ENCODE measurements at regions not wholly inside any gene's neighbourhood (a gene's known extent, or its start where the extent isn't known, plus 50 kb on each side); places are given as distances from the start of the nearest gene placed in this dataset.

DNA sequence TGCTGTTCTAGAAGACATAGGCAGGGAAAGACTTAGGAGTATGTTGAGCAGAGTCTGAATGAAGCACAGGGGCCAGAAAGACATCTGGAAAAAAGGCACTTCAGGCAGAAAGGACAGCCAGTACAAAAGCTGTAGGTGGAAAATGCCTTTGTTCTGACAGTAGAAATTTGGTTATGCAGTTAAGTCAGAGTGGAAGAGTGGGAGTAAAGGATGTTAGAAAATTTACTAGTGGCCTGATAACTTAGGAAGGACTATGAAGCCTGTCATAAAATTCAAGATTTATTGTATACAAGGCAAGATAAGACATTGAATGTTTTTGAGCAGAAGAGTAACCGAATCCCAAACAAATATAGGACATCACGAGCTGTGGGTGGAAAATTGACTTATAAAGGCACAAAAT is 987.9 kb downstream of the PLA2G4A start:
- H3K4me3 ChIP-seq: no peak overlapping the region
- H3K9me3 ChIP-seq (ENCODE audit: insufficient read depth, low read depth): no peaks in the 10 kb centered on the region
- ChIA-PET CTCF (no interaction called here), POLR2A (ENCODE audit: unreplicated experiment) (no interaction called here)
- H3F3A ChIP-seq (ENCODE audit: insufficient read depth, low read depth): no peaks in the 10 kb centered on the region
- no TSS peak for BruUV-seq (replicated peaks)
- H3K4me1 ChIP-seq (replicated peaks; ENCODE audit: insufficient read depth): no peaks in the 10 kb centered on the region
- no peak overlapping the region for H2AFZ ChIP-seq
- H3K79me2 ChIP-seq (ENCODE audit: low read depth): no peaks in the 10 kb centered on the region
- no peaks in the 10 kb centered on the region for H3K27me3 ChIP-seq (ENCODE audit: insufficient read depth, low read depth)
- DNase-seq: no peak
- intact Hi-C loops (cut with micrococcal nuclease; ENCODE audit: unreplicated experiment): no loop called here
- TF ChIP-seq, protein P1, sequence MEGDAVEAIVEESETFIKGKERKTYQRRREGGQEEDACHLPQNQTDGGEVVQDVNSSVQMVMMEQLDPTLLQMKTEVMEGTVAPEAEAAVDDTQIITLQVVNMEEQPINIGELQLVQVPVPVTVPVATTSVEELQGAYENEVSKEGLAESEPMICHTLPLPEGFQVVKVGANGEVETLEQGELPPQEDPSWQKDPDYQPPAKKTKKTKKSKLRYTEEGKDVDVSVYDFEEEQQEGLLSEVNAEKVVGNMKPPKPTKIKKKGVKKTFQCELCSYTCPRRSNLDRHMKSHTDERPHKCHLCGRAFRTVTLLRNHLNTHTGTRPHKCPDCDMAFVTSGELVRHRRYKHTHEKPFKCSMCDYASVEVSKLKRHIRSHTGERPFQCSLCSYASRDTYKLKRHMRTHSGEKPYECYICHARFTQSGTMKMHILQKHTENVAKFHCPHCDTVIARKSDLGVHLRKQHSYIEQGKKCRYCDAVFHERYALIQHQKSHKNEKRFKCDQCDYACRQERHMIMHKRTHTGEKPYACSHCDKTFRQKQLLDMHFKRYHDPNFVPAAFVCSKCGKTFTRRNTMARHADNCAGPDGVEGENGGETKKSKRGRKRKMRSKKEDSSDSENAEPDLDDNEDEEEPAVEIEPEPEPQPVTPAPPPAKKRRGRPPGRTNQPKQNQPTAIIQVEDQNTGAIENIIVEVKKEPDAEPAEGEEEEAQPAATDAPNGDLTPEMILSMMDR (conservative IDR thresholded peaks at IDR 0.05): no peak
- TF ChIP-seq EZH2 (IDR thresholded peaks at IDR 0.05; ENCODE audit: low read depth): no peak
- no peaks in the 10 kb centered on the region for H4K20me1 ChIP-seq (ENCODE audit: insufficient read depth)
- no peaks in the 10 kb centered on the region for H3K9me2 ChIP-seq (ENCODE audit: insufficient read depth)
- H3K4me2 ChIP-seq: no peak overlapping the region
- no peaks in the 10 kb centered on the region for H3K36me3 ChIP-seq (ENCODE audit: low read depth)
- no peak overlapping the region for H3K27ac ChIP-seq

GRCh38 chr1:187817782-187818181 is 989.0 kb downstream of the PLA2G4A start:
- Histone ChIP-seq H3K9me3 (ENCODE audit: insufficient read depth, low read depth) (no peaks in the 10 kb centered on the region), H3K36me3 (ENCODE audit: low read depth) (no peaks in the 10 kb centered on the region), H3K4me1 (replicated peaks; ENCODE audit: insufficient read depth) (no peaks in the 10 kb centered on the region), H4K20me1 (ENCODE audit: insufficient read depth) (no peaks in the 10 kb centered on the region), H3F3A (ENCODE audit: insufficient read depth, low read depth) (no peaks in the 10 kb centered on the region), H3K9me2 (ENCODE audit: insufficient read depth) (no peaks in the 10 kb centered on the region), H3K27ac (no peak overlapping the region), H3K4me3 (no peak overlapping the region), H3K27me3 (ENCODE audit: insufficient read depth, low read depth) (no peaks in the 10 kb centered on the region), H3K4me2 (no peak overlapping the region), H2AFZ (no peak overlapping the region), H3K79me2 (ENCODE audit: low read depth) (no peaks in the 10 kb centered on the region)
- intact Hi-C loops (cut with micrococcal nuclease; ENCODE audit: unreplicated experiment): no loop called here
- CTCF ChIA-PET: no interaction called here
- DNase-seq: no peak
- POLR2A ChIA-PET (ENCODE audit: unreplicated experiment): no interaction called here
- BruUV-seq (replicated peaks): no TSS peak
- no peak for TF ChIP-seq EZH2 (IDR thresholded peaks at IDR 0.05; ENCODE audit: low read depth)
- TF ChIP-seq, protein P1 (conservative IDR thresholded peaks at IDR 0.05): no peak

GRCh38 chr1:187819086-187819485 is 990.3 kb downstream of the PLA2G4A start:
- intact Hi-C loops (cut with micrococcal nuclease; ENCODE audit: unreplicated experiment): no loop called here
- no peak for TF ChIP-seq EZH2 (IDR thresholded peaks at IDR 0.05; ENCODE audit: low read depth)
- TF ChIP-seq, protein P1 (conservative IDR thresholded peaks at IDR 0.05): no peak

More at GRCh38 chr1:187819086-187819485, 990.3 kb downstream of the PLA2G4A start:
- Histone ChIP-seq H3K4me3 (no peak overlapping the region), H3F3A (ENCODE audit: insufficient read depth, low read depth) (no peaks in the 10 kb centered on the region), H3K4me2 (no peak overlapping the region), H3K27me3 (ENCODE audit: insufficient read depth, low read depth) (no peaks in the 10 kb centered on the region), H2AFZ (no peak overlapping the region), H3K79me2 (ENCODE audit: low read depth) (no peaks in the 10 kb centered on the region), H3K9me2 (ENCODE audit: insufficient read depth) (no peaks in the 10 kb centered on the region), H3K36me3 (ENCODE audit: low read depth) (no peaks in the 10 kb centered on the region), H4K20me1 (ENCODE audit: insufficient read depth) (no peaks in the 10 kb centered on the region), H3K27ac (no peak overlapping the region), H3K9me3 (ENCODE audit: insufficient read depth, low read depth) (no peaks in the 10 kb centered on the region), H3K4me1 (replicated peaks; ENCODE audit: insufficient read depth) (no peaks in the 10 kb centered on the region)
- no peak for DNase-seq
- ChIA-PET POLR2A (ENCODE audit: unreplicated experiment) (no interaction called here), CTCF (no interaction called here)
- no TSS peak for BruUV-seq (replicated peaks)

All from PC-9 (cell line).